Kidney capillary endothelial cell (primary cell): ENCODE measurements at regions not wholly inside any gene's neighbourhood (a gene's known extent, or its start where the extent isn't known, plus 50 kb on each side); places are given as distances from the start of the nearest gene placed in this dataset.

Source experiments
- DNase-seq: peaks from one replicate; pipeline ENCODE4 v3.0.0-alpha.2; 2018; ENCODE audit warnings: low spot score

DNA sequence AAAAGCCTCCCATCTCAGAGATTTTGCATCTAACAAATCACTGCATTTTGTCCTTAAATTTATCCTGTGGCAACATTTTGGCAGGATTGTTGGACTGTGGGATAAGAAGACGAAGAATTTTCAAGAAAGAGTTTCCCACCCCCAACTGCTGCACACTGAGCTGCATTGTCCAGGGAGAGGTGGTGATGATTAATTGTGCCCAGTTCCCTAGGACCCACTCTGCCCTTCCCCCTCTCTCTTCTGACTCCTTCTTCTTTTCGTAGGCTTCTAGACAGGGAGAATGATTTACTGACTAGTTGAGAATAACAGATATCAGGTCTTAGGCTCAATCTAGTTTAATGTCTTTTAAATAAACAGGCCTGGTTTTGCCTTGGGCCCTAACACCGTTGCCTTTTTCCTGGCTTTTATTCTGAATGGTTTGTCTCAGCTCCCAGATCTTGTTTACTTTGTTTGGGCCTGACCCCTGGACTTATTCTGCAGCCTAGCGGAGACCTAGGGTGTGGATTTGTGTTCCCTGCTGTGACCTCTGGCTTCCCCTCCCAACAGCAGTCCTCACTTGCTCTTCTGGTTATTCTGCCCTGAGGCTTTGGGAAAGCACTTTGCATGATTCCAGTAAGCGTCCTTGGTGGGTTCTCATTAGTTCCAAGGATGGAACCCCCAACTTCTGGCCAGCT is 233.3 kb downstream of the INSIG2 start:
- no peak for DNase-seq

DNA sequence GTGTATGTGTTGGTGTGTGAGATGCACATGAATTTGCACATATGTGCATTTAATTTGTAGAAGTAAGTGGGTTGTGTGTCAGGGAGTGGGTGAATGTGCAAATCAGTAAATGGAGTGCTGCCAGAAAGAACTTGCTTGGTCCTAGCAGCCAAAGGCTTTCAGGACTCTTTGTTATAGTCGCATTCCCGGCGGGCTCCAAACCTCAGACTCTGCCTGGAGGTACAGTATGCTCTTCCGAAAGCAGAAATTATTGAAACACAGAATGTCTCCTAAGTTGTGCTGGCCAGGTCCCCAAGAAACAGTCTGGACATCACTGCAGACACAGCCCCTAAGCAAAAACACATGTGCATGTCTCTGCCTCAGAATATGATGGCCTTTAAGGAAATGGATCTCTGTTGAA is 232.4 kb downstream of the INSIG2 start:
- DNase-seq, result no peak

DNA sequence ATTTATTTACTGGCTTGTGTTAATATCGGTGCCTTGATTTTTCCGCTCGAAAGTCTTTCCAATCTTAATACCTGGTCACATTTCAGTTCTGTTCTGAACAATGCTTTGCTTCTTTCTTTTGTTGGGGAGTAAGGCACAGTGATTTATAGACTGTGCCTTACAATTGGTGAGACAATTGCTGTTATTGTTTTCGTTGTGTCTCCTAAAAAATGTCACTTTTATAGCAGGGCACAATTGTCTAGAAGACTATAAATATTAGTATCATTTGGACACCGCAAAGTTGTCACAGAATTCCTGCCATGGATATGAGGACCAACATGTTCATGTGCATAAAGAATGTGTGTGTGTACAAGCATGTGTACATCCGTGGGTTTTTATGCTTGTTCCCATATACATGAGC is 231.9 kb downstream of the INSIG2 start:
- DNase-seq, result no peak

DNA sequence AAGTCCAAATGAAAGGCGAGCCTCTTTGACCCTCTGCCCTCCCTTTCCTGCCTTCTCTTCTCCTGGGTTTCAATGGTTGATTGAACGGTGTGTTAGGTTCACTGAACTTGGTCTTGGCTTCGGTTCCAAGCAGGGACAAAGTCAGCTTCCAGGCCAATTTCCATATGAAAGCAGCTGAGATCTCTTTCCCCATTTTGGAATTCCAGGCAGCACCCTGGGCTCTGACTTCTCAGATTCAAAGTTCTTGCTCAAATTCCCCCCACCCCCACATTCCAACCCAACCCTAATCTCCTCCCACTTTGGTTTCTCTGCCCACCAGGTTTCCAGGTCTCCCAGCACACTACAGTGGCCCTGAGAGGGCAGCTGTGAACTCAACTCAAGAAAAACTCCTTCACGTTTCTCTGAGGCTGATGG is 231.0 kb downstream of the INSIG2 start:
- no peak for DNase-seq

DNA sequence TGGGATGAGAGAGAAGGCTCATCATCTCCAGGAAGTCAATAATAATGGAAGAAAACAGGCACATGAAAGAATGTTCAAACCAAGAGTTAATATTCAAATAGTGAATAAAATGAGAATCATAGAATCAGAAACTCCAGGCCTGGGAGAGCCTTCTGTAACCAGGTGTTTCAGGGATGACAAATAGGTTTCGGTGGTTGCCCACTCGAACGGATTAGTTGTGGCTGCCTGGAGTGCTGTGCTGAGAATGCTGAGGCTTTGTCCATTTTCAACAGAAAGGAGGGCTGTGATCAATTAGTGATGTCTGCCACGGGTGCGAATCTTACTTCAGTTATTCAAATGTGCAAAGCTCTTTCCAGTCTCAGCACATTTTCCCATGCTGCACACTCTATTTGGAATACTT is 227.3 kb downstream of the INSIG2 start:
- DNase-seq, result no peak

DNA sequence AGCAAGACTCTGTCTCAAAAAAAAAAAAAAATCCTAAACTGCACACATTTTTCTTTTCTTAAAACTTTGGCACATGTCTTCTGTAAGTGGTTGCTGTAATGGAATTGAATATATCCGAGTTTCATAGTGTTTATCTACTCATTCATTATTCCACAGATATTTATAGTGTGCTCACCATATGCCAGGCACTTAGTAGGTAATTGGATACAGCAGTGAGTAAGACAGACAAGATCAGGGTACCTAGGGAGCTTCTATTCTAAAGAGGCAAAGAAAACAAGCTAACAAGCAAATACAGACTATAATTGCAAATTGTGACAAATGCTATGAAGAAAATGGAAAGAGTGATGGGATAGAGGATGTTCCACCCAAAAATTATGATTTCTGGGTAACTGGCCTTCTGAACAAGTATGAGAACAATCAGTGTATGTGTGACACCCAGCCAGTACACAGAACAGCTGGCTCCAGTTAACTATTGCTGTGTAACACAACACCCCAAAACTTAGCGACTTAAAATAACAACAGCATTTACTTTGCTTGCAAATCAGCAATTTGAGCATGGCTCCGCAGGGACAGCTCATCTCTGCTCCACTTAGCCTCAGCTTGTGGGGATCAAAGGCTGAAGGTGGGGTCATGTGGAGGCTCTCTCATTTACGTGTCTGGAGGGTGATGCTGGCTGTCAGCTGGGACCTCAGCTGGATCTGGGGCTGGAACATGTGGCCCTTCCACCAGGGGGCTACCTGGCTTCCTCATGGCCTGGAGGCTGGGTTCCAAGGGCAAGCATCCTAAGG is 224.9 kb downstream of the INSIG2 start:
- DNase-seq, result no peak

DNA sequence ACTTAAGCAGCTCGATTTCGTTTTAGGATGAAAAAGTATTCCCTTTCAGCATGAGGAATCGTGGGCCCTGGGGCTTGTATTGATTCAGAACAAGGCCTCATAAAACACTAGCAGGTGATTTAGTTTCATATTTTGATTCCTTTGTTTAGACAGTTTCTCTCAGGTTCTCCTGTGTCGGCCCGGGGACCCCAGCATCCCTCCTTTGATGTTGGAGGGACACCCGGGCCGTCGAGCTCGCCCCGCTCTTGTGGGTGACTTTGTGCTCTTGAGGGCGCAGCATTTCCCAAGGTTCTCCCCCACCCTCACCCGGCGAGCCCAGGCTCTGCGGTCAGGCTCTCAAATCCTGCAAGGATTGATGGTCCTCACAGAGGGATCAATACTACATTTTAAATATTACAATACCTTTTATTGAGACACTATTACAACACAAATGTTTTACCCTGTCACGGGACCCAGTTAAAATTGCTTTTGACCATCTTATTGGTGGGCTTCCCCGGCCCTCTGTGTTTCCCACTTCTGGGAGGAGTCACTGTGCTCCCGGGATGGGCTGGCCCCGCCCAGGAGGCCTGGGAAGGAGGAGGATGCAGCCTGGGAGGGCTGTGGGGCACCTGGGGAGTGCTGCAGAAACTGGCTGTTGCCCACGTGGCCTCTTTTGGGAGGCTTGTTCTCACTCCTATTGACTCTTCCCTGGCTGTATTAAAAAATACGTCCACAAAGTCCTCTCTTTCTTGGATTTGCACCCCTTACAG is 222.6 kb downstream of the INSIG2 start:
- DNase-seq, result no peak

DNA sequence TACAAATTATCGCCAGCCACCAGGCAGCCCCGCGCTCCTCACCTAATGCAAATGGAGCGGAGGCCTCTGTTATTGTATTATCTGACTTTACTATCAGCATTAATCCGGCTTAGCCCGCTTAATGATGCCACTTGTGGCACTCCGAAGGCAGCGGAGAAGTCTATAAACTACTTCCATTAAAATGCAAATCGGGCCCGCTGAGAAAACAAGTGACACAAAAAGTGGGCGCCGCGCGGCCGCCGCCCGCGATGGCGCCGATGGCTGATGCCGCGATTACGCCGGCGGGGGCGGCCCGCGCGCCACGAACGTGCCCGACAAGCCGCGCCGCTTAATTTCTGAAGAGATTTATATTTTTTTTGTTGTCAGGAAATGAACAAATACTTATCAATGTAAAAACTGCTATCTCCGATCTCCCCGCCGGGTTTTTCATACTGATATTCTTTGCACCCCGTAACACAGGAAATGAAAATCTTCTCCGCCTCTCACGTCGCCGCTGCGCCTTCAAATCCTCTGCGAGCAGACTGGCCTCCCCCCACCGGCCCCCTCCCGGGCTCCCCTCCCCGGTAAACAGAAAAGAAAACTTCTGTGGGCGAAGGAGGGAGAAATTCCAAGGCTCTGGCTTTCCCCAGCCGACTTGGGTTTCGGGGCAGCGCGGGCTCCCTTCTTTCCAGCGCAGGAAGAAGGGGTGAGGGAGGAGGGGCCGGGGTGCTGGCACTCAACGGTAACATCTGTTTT is 221.8 kb downstream of the INSIG2 start:
- peak; percentile 43 for DNase-seq

DNA sequence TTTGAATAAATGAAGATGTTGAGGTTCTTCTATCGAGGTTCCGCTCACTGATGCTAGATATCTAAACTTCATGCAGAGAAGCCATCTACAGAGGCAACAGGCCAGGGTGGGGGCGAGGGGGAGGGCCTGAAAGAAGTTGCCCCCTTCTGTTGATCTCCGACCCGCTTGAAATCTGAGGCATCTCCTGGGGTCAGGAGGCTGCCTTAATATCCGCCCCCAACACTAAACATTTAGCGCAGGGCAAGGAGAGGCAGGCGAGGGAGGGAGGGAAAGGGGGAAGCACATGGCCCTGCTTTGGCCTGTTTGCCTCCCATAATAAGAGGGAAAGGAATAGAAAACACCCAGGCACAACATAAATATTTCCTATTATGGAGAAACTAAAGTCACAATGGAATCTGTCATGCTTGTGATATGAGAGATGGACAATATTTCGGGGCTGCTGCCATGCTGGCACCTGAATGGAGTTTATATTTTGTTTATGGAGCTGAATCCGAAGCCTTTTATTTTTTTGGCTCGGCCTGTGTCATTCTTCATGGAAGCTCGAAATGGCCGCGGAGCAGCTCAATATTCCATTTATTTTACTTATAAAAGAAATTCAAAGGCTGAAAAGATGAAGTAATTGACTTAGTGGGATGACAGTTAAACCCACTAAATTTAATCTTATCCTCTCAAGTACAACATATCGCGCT is 221.1 kb downstream of the INSIG2 start:
- peak; percentile 2 for DNase-seq

DNA sequence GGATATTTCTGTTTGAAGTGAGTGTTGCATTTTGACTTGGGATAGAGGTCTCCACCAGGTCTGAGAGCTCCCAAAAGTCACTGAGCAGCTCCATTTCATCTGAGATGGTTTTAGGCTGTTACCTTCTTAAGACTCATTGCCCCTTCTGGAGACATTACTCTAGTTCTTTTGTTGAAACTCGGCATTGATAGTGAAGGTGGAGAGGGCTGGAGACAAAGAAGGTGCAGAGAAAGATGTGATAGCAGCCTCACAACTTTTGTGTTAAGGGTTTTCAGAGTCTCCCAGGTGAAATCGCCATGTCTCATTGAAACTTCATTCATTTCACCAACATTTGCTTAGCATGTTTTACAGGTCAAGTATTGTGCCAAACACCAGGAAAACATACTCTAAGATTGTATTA is 219.6 kb downstream of the INSIG2 start:
- DNase-seq, result no peak

DNA sequence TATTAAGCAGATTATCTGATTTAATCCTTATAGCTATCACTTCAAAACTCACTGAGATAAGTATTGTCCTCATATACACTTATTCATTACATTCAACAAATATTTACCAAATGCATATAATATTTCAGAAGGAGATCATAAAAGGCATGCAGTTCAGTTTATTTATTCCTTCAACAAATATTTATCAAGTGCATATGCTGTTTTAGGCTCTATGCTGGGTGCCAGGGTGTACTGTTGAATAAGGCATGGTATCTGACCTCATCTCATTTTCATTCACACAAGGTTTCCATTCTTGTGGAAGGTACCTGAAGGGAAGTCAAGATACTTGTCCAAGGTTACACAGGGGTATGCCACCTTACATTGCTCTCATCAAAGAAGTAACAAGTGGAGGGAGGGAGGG is 213.0 kb downstream of the INSIG2 start:
- DNase-seq, result no peak

DNA sequence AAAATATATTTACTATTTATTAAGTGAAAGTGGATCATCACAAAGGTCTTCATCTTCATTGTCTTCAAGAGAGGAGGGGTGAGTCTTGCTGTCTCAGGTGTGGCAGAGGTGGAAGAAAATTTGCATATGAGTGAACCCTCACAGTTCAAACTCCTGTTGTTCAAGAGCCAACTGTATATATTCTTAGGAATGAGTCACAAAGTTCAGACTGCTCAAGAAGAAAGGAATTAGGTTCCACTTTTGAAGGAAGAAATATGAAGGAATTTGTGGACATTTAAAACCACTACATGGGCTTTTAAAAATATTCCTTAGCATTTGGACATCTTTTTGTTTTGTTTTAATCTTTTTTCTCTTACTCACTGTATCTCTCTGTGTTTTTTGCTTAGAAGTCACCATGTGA is 212.6 kb downstream of the INSIG2 start:
- no peak for DNase-seq

DNA sequence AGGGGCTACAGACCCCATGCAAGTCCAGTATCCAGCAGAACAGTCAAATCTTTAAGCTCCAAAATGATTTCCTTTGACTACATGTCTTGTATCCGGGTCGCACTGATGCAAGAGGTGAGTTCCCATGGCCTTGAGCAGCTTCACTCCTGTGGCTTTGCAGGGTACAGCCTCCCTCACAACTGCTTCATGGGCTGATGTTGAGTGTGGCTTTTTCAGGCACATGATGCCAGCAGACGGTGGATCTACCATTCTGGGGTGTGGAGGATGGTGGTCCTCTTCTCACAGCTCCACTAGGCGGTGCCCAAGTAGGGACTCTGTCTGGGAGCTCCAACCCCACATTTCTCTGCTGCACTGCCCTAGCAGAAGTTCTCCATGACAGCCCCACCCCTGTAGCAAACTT is 208.4 kb downstream of the INSIG2 start:
- no peak for DNase-seq

DNA sequence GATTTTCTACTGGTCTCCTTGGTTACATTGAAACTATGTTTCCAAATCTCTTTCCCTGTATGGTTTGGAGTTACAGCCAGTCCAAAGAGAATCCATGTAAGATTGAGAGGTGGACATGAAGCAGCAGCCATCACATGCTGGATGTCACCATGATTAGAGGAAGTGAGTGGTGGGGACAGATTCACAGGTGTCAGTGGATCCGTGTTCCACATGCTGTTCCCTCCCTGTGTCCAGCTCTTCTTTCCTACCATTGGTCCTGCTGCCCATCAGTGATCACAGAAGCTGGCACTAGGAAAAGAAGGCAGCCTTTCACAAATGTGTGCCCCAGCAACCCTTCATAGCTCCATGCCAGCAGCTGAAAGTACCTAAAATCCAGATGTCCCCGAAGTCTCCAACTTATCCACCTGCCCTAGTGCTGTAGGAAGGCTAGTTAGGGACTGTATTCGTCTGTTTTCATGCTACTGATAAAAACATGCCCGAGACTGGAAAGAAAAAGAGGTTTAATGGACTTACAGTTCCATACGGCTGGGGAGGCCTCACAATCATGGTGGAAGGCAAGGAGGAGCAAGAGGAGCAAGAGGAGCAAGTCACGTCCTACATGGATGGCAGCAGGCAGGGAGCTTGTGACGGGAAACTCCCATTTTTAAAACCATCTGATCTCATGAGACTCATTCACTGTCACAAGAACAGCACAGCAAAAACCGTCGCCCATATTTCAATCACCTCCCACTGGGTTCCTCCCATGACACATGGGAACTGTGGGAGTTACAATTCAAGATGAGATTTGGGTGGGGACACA is 207.5 kb downstream of the INSIG2 start:
- DNase-seq, result no peak

DNA sequence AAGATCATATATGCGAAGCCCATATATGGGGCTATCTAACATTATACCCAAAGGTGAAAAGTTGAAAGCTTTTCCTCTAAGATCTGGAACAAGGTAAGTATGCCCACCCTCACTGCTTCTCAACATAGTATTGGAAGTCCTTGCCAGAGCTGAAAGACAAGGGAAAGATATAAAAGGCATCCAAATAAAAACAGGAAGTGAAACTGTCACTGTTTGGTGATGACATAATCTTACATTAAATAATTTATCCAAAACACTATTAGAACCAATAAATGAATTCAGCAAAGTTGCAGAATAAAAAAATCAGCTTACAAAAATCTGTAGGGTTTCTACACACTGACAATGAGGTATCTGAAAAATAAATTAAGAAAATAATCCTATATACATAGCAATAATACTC is 205.8 kb downstream of the INSIG2 start:
- no peak for DNase-seq

DNA sequence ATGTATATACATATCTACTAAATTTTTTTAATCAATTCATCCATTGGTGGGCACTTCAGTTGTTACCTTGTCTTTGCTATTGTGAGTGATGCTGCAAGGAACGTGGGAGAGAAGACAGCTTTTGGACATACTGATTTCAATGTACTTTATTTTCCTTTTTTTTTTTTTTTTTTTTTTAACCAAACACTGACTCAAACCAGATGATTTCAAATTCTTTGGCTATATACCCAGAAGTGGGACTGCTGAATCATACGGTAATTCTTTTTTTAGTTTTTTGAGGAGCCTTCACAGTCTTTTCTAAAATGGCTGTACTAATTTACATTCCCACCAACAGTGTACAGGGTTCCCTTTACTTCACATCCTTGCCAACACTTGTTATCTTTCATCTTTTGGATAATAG is 204.7 kb downstream of the INSIG2 start:
- no peak for DNase-seq

DNA sequence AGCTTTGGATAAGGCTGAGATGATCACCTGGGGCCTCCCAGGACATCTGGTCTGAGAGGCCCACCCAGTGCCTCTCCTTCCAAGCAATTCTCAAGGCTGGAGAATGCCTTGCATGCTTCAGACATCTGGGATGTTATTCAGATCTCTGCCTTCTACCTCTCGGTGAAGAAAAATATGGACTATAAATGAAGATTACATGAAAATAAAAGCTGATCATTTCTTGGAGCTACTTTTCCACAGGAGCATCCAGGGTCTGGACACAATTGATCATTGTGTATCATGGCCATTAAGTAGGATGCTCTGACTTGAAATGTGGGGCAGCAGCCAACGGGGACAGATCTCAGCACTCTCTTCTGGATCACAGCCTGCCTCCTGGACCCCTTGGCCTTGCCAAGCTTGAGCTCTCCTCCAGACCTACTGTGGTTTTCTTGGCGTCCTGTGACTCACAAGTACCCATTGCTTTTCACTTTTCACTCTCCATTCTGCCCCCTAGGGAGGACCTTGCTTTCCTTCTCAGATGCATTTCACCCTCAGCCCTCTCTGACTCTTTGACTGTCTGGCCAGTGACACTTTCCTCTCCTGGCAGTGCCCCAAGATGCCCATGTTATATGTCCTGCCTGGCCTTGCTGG is 203.1 kb downstream of the INSIG2 start:
- DNase-seq, result no peak

DNA sequence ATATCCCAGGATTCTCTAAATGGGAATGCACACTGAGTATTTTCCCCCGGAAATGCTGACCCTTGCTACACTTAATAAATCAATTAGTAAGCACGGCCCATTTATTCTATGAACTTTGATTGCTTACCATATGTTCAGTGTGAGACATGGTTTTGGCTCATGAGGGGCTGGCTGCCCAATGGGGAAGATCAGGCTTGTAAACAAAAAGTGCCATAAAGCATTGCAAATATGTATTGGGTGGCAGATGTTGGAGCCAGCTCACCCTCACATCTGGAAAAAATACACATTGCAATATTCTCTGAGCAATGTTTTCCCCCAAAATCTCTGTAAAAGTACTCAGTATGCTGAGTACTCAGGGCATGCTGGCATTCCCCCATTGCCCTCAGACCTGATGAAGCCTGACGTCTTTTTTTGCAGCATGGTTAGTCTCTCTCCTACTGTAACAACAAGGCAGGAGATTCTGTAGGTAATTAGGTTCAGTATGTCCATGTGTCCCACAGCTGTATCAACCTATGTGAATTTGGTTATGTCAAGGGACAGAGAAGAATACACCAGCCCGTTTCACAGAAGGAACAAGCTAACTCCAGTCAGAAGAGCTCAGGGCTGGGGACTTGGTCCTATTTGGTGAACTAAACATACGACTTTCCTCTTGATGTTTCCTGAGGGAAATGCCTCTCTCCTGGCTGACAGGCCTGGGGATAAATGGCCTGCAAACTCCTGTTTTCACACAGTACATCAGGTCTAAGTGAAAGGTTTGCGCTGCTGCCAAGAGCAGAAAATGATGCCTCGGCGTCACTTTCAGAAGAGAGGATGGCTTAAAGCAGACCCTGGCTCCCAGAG is 202.4 kb downstream of the INSIG2 start:
- DNase-seq, result no peak

DNA sequence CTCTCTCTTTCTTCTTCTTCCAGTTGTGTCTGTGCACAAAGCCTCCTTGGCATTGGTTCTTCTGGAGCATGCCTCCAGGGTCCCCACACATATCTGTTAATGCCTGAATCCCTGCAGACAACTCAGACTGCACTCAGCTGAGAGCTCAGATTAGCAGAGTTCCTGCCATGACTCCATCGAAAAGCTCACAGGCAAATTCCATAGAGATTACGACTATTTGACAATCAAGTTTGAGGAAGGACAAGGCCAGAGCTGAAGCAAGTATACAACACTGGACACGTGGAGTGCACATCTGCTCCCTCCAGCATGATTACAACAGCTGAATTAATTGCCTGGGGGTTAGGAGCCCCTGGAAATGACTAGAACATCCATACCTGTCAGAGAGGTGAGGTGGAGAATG is 190.7 kb downstream of the INSIG2 start:
- no peak for DNase-seq

DNA sequence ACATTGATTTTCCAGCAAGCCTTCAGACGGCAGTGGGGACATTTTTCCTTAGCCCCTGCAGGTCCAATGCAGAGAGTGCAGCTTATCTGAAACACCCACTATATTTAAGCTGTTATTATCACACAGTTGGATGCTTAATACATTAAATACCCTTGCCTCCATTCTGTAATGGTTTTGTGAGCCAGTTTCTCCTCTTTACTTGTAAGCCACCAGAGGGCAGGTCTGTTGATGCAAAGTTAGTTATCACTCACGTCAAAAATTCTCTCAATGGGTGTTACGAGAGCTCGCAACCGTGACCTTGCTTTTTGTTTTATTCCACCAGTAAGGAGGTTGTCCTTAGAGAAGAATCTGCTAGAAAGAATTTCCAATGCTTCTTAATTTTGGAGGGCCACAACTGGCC is 189.8 kb downstream of the INSIG2 start:
- no peak for DNase-seq
